ENCODE measurements at regions not wholly inside any gene's neighbourhood (a gene's known extent, or its start where the extent isn't known, plus 50 kb on each side); places are given as distances from the start of the nearest gene placed in this dataset.

DNA sequence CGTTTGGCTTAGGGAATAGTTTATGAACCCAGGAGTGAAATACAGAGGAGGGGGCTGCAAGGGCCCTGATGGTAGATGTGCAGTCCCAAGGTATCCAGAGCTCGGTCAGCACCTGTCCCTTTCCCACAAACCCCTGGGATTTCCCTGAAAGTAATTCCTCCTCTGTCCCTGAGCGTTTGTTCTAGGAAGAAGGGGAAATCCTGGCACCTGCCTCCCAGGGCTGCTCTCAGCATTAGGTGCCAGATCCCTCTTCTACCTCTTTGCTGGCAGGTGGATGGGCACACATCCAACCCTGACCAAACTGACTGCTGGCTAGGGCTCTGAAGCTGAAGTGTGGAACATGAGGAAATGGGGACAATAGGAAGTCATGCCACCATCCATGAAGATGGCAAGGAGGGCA lies 824.0 kb downstream of the SLC4A3 start:
- intact Hi-C loops (cut with DNase I), result no loop called here

DNA sequence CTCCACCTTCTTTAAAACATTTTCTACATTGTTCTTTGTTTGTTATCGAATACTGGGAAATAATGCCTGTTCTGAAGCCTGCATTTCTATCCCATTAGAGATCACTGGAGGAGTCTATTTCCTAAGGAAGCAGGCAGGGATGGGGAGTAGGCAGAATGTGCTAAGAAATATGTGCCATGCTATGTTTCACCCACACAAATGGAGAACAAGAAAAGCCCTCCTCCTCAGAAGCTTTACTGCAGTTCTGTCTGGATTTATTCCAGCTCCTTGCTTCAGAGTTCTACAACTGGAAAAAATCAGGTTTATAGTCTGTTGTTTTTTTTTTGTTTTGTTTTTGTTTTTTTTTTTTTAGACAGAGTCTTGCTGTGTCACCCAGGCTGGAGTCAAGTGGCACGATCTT lies 825.1 kb downstream of the SLC4A3 start:
- intact Hi-C loops (cut with DNase I), result no loop called here
- DNase-seq (ENCODE audit: low spot score), result no peak

More for the DNA sequence above, 824.0 kb downstream of the SLC4A3 start:
- no peak for DNase-seq (ENCODE audit: low spot score)

DNA sequence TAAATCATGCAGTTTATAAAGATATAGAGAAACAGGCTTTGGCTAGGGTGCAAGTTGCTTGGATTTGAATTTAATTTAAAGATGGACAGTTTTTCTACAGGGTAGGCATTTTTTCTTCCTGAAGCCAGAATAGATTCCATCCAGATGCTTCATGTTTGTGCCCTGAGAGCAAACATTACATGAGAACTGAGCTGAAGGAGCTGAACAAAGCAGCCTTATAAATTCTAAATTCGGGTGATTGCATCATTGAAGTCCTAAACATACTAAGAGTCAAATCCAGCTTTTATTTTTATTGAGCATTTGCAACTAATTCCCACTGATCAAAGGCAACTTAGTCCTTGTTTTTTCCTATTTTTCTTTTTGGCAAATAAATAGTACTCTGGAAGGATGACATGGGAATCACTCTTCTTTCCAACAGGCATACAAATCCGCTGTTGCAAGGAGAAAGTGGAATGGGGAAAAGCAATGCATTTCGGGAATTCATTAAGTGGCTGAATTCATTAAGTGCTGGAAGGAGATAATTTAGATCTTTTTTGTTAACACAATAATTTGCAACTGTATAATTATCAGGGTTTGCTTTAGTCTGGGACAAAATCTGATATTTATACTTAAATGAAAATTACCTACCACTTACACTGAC lies 828.0 kb downstream of the SLC4A3 start:
- intact Hi-C loops (cut with DNase I), result no loop called here
- no peak for DNase-seq (ENCODE audit: low spot score)

DNA sequence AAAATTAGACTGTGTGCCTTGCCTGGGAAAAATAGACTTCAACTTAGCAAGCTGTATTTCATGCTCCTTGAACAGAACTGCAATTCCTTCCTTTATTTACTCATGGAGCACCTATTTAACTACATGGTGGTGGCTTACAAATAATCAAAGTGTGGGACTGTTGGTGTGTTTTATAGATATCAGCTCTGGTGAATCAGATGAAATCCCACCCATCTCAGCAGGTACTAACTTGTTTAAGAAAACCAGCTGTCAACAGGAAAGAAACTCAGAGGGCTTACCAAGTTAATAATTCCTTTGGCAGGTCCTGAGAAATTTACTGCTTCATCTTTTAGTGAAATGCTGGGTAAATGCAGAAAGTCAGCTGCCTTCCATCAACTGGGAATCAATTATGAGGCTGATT lies 830.6 kb downstream of the SLC4A3 start:
- no peak for DNase-seq (ENCODE audit: low spot score)
- intact Hi-C loops (cut with DNase I), result no loop called here

- intact Hi-C loops (cut with DNase I), result loop anchor here (10.0 kb wide), 1 partner anchor 146 kb away; no protein-coding TSS in a partner anchor
- no peak for DNase-seq (ENCODE audit: low spot score)
These were observed 833.0 kb downstream of the SLC4A3 start for GRCh38 chr2:220460257-220460985.

- intact Hi-C loops (cut with DNase I), result loop anchor here (10.0 kb wide), 1 partner anchor 149 kb away; no protein-coding TSS in a partner anchor
- no peak for DNase-seq (ENCODE audit: low spot score)
These were observed 836.4 kb downstream of the SLC4A3 start for GRCh38 chr2:220463876-220464275.

DNA sequence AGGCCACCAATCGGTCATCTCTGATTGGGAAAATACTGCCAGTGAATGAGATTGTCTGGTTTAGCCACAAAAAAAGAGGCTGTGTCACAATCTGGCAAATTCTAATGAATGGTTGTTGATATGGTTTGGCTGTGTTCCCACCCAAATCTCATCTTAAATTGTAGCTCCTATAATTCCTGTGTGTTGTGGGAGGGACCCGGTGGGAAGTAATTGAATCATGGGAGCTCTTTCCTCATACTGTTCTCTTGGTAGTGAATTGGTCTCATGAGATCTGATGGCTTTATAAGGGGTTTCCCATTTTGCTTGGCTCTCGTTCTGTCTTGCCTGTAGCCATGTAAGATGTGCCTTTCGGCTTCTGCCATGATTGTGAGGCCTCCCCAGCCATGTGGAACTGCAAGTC lies 838.3 kb downstream of the SLC4A3 start:
- no peak for DNase-seq (ENCODE audit: low spot score)
- intact Hi-C loops (cut with DNase I), result loop anchor here (10.0 kb wide), 1 partner anchor 151 kb away; no protein-coding TSS in a partner anchor

- intact Hi-C loops (cut with DNase I), result loop anchor here (10.0 kb wide), 1 partner anchor 151 kb away; no protein-coding TSS in a partner anchor
- DNase-seq (ENCODE audit: low spot score), result no peak
These were observed 838.8 kb downstream of the SLC4A3 start for GRCh38 chr2:220466251-220466691.

DNA sequence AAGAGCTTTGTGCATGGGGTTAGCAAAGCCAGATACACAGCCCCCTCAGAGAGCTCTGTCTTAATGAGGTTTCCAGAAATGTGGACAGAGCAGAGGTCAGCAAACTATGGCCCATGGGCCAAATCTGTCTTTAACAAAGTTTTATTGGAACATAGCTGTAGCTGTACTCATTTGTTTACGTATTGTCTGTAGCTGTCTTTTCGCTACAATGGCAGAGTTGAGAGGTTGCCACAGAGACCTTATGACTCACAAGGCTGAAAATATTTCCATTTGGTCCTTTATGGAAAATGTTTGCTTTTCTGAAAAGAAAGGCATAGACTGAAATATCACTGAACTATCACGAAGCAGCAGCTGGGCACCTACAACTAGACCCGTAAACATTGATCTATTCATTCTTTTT lies 841.8 kb downstream of the SLC4A3 start:
- intact Hi-C loops (cut with DNase I), result loop anchor here (10.0 kb wide), 1 partner anchor 154 kb away; no protein-coding TSS in a partner anchor
- no peak for DNase-seq (ENCODE audit: low spot score)

GRCh38 chr2:220473611-220474010 lies 846.2 kb downstream of the SLC4A3 start:
- intact Hi-C loops (cut with DNase I), result no loop called here
- no peak for DNase-seq (ENCODE audit: low spot score)

- DNase-seq (ENCODE audit: low spot score), result no peak
- intact Hi-C loops (cut with DNase I), result no loop called here
These were observed 849.4 kb downstream of the SLC4A3 start for GRCh38 chr2:220476877-220477276.

- intact Hi-C loops (cut with DNase I), result no loop called here
- DNase-seq (ENCODE audit: low spot score), result no peak
These were observed 851.1 kb downstream of the SLC4A3 start for GRCh38 chr2:220478305-220479058.

DNA sequence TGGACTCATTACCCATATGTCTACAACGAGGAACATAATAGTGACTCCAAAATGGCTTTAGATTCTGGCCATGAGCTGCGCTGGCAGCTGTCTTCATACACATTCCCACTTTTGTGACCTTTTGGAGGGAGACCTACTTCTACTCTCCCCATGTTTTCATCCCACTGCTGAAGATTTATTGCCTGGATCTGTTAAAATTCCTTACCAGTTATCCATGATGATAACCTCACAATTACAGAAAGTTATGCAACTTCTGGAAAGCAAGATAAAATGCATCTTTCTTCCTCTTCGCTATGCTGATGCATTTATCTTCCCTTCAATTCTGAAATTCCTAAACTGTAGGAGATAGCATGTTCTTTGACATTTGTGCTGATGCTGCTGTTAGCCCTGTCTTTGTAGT lies 855.3 kb downstream of the SLC4A3 start:
- DNase-seq (ENCODE audit: low spot score), result no peak
- intact Hi-C loops (cut with DNase I), result no loop called here

DNA sequence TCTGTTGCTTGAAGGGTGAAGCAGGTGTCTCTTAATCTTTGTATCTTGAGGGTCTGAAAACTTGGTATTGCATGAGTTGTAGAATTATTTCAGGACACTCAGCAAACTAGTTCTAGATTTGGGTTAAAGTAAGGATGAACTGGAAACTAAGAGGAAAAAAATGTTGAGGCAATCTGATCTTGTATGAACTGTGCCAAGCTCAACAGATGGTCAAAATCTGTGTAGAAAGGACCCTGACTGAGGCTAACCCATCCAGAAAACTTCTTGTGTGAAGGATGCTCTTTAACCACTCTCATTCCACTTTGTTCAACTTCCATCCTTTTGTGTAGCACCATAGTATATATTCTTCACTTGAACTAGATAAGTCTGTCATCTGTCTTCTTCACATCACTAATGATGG lies 861.7 kb downstream of the SLC4A3 start:
- no peak for DNase-seq (ENCODE audit: low spot score)
- intact Hi-C loops (cut with DNase I), result no loop called here

DNA sequence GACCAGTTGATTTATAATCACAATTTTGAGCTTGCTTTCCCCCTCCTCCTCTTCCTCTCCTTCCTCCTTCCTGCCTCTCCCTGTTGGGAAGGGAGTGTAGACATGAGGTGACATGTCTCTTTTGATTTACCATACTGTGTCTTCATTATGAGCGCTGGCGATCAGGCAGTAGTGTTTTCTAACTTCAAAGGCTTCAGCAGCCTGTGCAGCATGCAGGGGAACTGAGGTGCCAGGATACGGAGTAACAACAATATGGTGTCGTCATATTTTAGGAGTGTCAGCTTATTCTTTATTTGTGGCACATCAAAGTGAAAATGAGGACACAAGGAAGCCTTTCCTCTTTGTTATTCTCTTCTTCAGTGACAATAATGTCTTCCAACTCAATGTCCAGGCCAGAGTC lies 864.2 kb downstream of the SLC4A3 start:
- intact Hi-C loops (cut with DNase I), result no loop called here
- no peak for DNase-seq (ENCODE audit: low spot score)

DNA sequence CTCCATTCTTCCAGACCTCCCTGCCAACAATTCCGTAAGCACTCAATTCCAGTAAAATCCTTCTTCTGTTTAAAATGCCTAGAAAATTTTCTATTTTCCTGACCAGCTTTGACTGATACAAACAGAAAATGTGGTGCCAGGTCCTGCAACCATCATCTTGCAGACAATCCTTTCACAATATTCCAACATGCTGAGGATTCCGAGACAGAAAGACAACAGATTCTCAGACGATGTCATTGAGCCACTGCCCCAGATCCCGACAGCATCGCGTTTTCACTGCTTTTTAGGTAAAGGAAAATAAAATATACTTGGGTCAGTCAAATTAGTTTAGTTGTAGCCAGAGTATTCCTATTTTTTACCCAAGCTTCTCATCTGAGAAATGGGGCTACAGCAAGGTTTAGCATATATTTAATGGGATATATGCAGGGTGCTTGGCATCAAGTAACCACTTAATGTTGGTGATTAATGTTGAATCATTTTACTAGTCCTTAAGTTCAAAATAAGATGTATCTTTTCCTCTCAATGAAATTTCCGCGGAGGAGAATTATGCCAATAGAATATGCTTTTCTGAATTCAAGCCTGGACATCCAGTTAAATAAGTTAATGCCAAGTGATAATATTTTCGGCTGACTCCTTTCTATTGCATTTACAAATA lies 866.6 kb downstream of the SLC4A3 start:
- intact Hi-C loops (cut with DNase I), result no loop called here
- no peak for DNase-seq (ENCODE audit: low spot score)

GRCh38 chr2:220496513-220496912 lies 869.1 kb downstream of the SLC4A3 start:
- no peak for DNase-seq (ENCODE audit: low spot score)
- intact Hi-C loops (cut with DNase I), result no loop called here

- intact Hi-C loops (cut with DNase I), result no loop called here
- DNase-seq (ENCODE audit: low spot score), result no peak
These were observed 871.8 kb downstream of the SLC4A3 start for GRCh38 chr2:220499225-220499624.

GRCh38 chr2:220502539-220502938 lies 875.1 kb downstream of the SLC4A3 start:
- intact Hi-C loops (cut with DNase I), result no loop called here
- DNase-seq (ENCODE audit: low spot score), result no peak

- intact Hi-C loops (cut with DNase I), result no loop called here
- DNase-seq (ENCODE audit: low spot score), result no peak
These were observed 876.0 kb downstream of the SLC4A3 start for GRCh38 chr2:220503431-220503830.

Measured in cardiac septum (tissue), 1 donor.